ENCODE measurements at regions not wholly inside any gene's neighbourhood (a gene's known extent, or its start where the extent isn't known, plus 50 kb on each side); places are given as distances from the start of the nearest gene placed in this dataset.
A peak's percentile ranks its signal among the peaks of the same experiment; 100 is the strongest.

- Histone ChIP-seq H2AFZ (ENCODE audit: low read length) (peak overlapping the region; percentile 19), H3K27ac (ENCODE audit: insufficient read depth, low read length) (peak overlapping the region; percentile 21), H3K36me3 (ENCODE audit: control insufficient read depth, insufficient read depth, low read length) (no peaks in the 10 kb centered on the region), H3K9me3 (ENCODE audit: control insufficient read depth, insufficient read depth, low read depth, low read length) (no peaks in the 10 kb centered on the region), H3K27me3 (ENCODE audit: control insufficient read depth, insufficient read depth, low read length) (no peaks in the 10 kb centered on the region), H3K79me2 (ENCODE audit: control insufficient read depth, insufficient read depth, low read length) (no peaks in the 10 kb centered on the region), H3K9ac (ENCODE audit: insufficient read depth, low read length) (no peak overlapping the region), H3K4me1 (ENCODE audit: control insufficient read depth, extremely low read depth, insufficient read depth, low read length) (peaks cover 10% of the 10 kb centered on the region), H3K4me3 (replicated peaks in 1 of 4; ENCODE audit: control extremely low read depth in 1 of 4, insufficient read depth in 1 of 4, low read depth in 3 of 4, low read length in 4 of 4) (peak overlapping the region in 2 of 4 experiments; percentile 6 to 14), H3K4me2 (ENCODE audit: extremely low read depth, insufficient read depth, low read length) (peak overlapping the region; percentile 64), H4K20me1 (ENCODE audit: control insufficient read depth, extremely low read depth, insufficient read depth, low read length) (no peaks in the 10 kb centered on the region)
- peak; percentile 87 to 91 for DNase-seq (ENCODE audit: low read depth in 2 of 2)
- TF ChIP-seq CTCF (conservative IDR thresholded peaks at IDR 0.05 in 1 of 2, IDR thresholded peaks at IDR 0.05 in 1 of 2; ENCODE audit: low read depth in 1 of 2, low read length in 2 of 2) (no peak), EZH2 (IDR thresholded peaks at IDR 0.05; ENCODE audit: low read length, missing control alignments) (no peak)
These were observed 125.1 kb upstream of the HAAO start for GRCh38 chr2:42917425-42917927.

- DNase-seq (ENCODE audit: low read depth in 2 of 2), result no peak
- Histone ChIP-seq H3K36me3 (ENCODE audit: control insufficient read depth, insufficient read depth, low read length) (no peaks in the 10 kb centered on the region), H2AFZ (ENCODE audit: low read length) (no peak overlapping the region), H3K27ac (ENCODE audit: insufficient read depth, low read length) (no peak overlapping the region), H3K79me2 (ENCODE audit: control insufficient read depth, insufficient read depth, low read length) (no peaks in the 10 kb centered on the region), H3K27me3 (ENCODE audit: control insufficient read depth, insufficient read depth, low read length) (no peaks in the 10 kb centered on the region), H3K9ac (ENCODE audit: insufficient read depth, low read length) (no peak overlapping the region), H3K9me3 (ENCODE audit: control insufficient read depth, insufficient read depth, low read depth, low read length) (no peaks in the 10 kb centered on the region), H3K4me2 (ENCODE audit: extremely low read depth, insufficient read depth, low read length) (no peak overlapping the region), H4K20me1 (ENCODE audit: control insufficient read depth, extremely low read depth, insufficient read depth, low read length) (no peaks in the 10 kb centered on the region), H3K4me3 (replicated peaks in 1 of 4; ENCODE audit: control extremely low read depth in 1 of 4, insufficient read depth in 1 of 4, low read depth in 3 of 4, low read length in 4 of 4) (no peak overlapping the region), H3K4me1 (ENCODE audit: control insufficient read depth, extremely low read depth, insufficient read depth, low read length) (peaks cover 8% of the 10 kb centered on the region)
- TF ChIP-seq EZH2 (IDR thresholded peaks at IDR 0.05; ENCODE audit: low read length, missing control alignments) (no peak), CTCF (conservative IDR thresholded peaks at IDR 0.05 in 1 of 2, IDR thresholded peaks at IDR 0.05 in 1 of 2; ENCODE audit: low read depth in 1 of 2, low read length in 2 of 2) (no peak)
These were observed 123.9 kb upstream of the HAAO start for GRCh38 chr2:42916324-42916723.

GRCh38 chr2:42914860-42915259 lies 122.5 kb upstream of the HAAO start:
- peaks cover 8% of the 10 kb centered on the region for H3K4me1 ChIP-seq (ENCODE audit: control insufficient read depth, extremely low read depth, insufficient read depth, low read length)
- H3K27ac ChIP-seq (ENCODE audit: insufficient read depth, low read length), result no peak overlapping the region
- DNase-seq (ENCODE audit: low read depth in 2 of 2), result no peak
- no peak overlapping the region for H3K9ac ChIP-seq (ENCODE audit: insufficient read depth, low read length)
- no peaks in the 10 kb centered on the region for H3K36me3 ChIP-seq (ENCODE audit: control insufficient read depth, insufficient read depth, low read length)
- no peak overlapping the region for H2AFZ ChIP-seq (ENCODE audit: low read length)
- no peaks in the 10 kb centered on the region for H3K79me2 ChIP-seq (ENCODE audit: control insufficient read depth, insufficient read depth, low read length)
- TF ChIP-seq CTCF (conservative IDR thresholded peaks at IDR 0.05 in 1 of 2, IDR thresholded peaks at IDR 0.05 in 1 of 2; ENCODE audit: low read depth in 1 of 2, low read length in 2 of 2) (no peak), EZH2 (IDR thresholded peaks at IDR 0.05; ENCODE audit: low read length, missing control alignments) (no peak)
- H3K4me2 ChIP-seq (ENCODE audit: extremely low read depth, insufficient read depth, low read length), result no peak overlapping the region
- no peaks in the 10 kb centered on the region for H3K27me3 ChIP-seq (ENCODE audit: control insufficient read depth, insufficient read depth, low read length)
- no peaks in the 10 kb centered on the region for H4K20me1 ChIP-seq (ENCODE audit: control insufficient read depth, extremely low read depth, insufficient read depth, low read length)
- H3K9me3 ChIP-seq (ENCODE audit: control insufficient read depth, insufficient read depth, low read depth, low read length), result no peaks in the 10 kb centered on the region
- no peak overlapping the region for H3K4me3 ChIP-seq (replicated peaks in 1 of 4; ENCODE audit: control extremely low read depth in 1 of 4, insufficient read depth in 1 of 4, low read depth in 3 of 4, low read length in 4 of 4)

Measured in fibroblast of lung (primary cell).